ENCODE measurements at regions not wholly inside any gene's neighbourhood (a gene's known extent, or its start where the extent isn't known, plus 50 kb on each side); places are given as distances from the start of the nearest gene placed in this dataset.

GRCh38 chrX:40199704-40200103, 101.9 kb upstream of the BCOR start:
- Histone ChIP-seq H3K27ac (no peak overlapping the region), H3K27me3 (replicated peaks; ENCODE audit: insufficient read depth) (no peaks in the 10 kb centered on the region), H3K9me3 (no peaks in the 10 kb centered on the region), H3K4me3 (no peak overlapping the region), H3K36me3 (no peaks in the 10 kb centered on the region), H3K4me1 (ENCODE audit: control insufficient read depth in 1 of 2, low read depth in 2 of 2) (no peaks in the 10 kb centered on the region)
- DNase-seq (ENCODE audit: low spot score) = no peak
- no peak for TF ChIP-seq CTCF (IDR thresholded peaks at IDR 0.05)
- ATAC-seq (ENCODE audit: insufficient number of reproducible peaks, low FRiP score, low read depth) = no peak

DNA sequence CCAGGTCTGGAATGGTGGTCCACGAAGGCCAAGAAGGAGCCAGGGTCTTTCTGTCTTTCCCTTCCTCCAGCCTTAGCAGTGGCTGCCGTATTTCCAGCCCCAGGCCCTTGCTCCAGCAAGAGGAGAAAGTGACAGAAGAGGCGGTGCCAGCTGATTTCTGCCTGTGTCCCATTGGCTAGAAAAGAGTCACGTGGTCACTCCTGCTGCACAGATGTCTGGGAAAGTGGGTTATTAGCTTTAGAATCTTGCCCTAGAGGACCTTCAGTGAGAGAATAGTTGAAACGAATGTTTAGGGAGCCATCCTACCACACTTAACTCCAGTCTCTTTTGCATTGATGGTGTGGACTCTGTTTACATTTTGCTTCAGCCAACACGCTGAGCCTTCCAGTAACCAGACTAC, 99.3 kb upstream of the BCOR start:
- no peaks in the 10 kb centered on the region for H3K9me3 ChIP-seq
- H3K27ac ChIP-seq = no peak overlapping the region
- DNase-seq (ENCODE audit: low spot score) (no peak), ATAC-seq (ENCODE audit: insufficient number of reproducible peaks, low FRiP score, low read depth) (no peak)
- H3K36me3 ChIP-seq = no peaks in the 10 kb centered on the region
- no peaks in the 10 kb centered on the region for H3K4me1 ChIP-seq (ENCODE audit: control insufficient read depth in 1 of 2, low read depth in 2 of 2)
- no peak for TF ChIP-seq CTCF (IDR thresholded peaks at IDR 0.05)
- no peaks in the 10 kb centered on the region for H3K27me3 ChIP-seq (replicated peaks; ENCODE audit: insufficient read depth)
- no peak overlapping the region for H3K4me3 ChIP-seq

DNA sequence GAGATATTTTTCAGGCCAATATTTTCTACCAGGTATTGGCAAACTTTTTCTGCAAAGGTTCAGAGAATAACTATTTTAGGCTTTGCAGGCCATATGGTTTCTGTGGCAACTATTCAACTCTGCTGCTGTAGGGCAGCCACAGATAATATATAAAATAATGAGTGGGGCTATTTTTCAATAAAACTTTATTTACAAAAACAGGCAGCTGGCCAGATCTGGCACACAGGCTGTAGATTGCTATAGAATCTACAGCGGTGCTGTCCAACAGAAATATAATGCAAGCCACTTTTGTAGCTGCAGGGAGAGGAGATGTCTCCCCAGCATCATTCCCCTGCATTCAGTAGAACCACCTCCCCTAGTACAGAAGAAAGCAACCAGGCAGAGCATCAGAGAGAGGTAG, 97.6 kb upstream of the BCOR start:
- TF ChIP-seq CTCF (IDR thresholded peaks at IDR 0.05) = no peak
- no peaks in the 10 kb centered on the region for H3K27me3 ChIP-seq (replicated peaks; ENCODE audit: insufficient read depth)
- H3K36me3 ChIP-seq = no peaks in the 10 kb centered on the region
- no peaks in the 10 kb centered on the region for H3K9me3 ChIP-seq
- no peaks in the 10 kb centered on the region for H3K4me1 ChIP-seq (ENCODE audit: control insufficient read depth in 1 of 2, low read depth in 2 of 2)
- ATAC-seq (ENCODE audit: insufficient number of reproducible peaks, low FRiP score, low read depth) = no peak
- DNase-seq (ENCODE audit: low spot score) = no peak
- no peak overlapping the region for H3K4me3 ChIP-seq
- no peak overlapping the region for H3K27ac ChIP-seq

GRCh38 chrX:40192196-40192595, 94.4 kb upstream of the BCOR start:
- DNase-seq (ENCODE audit: low spot score) = no peak

GRCh38 chrX:40189637-40190036, 91.9 kb upstream of the BCOR start:
- H3K27ac ChIP-seq = no peak overlapping the region
- no peaks in the 10 kb centered on the region for H3K4me1 ChIP-seq (ENCODE audit: control insufficient read depth in 1 of 2, low read depth in 2 of 2)
- no peaks in the 10 kb centered on the region for H3K9me3 ChIP-seq
- H3K4me3 ChIP-seq = no peak overlapping the region
- H3K27me3 ChIP-seq (replicated peaks; ENCODE audit: insufficient read depth) = no peaks in the 10 kb centered on the region
- no peaks in the 10 kb centered on the region for H3K36me3 ChIP-seq
- ATAC-seq (ENCODE audit: insufficient number of reproducible peaks, low FRiP score, low read depth) = no peak
- no peak for DNase-seq (ENCODE audit: low spot score)
- TF ChIP-seq CTCF (IDR thresholded peaks at IDR 0.05) = no peak

More at GRCh38 chrX:40192196-40192595, 94.4 kb upstream of the BCOR start:
- Histone ChIP-seq H3K36me3 (no peaks in the 10 kb centered on the region), H3K27me3 (replicated peaks; ENCODE audit: insufficient read depth) (no peaks in the 10 kb centered on the region), H3K9me3 (no peaks in the 10 kb centered on the region), H3K27ac (no peak overlapping the region), H3K4me3 (no peak overlapping the region), H3K4me1 (ENCODE audit: control insufficient read depth in 1 of 2, low read depth in 2 of 2) (no peaks in the 10 kb centered on the region)
- ATAC-seq (ENCODE audit: insufficient number of reproducible peaks, low FRiP score, low read depth) = no peak
- no peak for TF ChIP-seq CTCF (IDR thresholded peaks at IDR 0.05)

Measured in thoracic aorta (tissue), 2 donors.